ENCODE measurements at regions not wholly inside any gene's neighbourhood (a gene's known extent, or its start where the extent isn't known, plus 50 kb on each side); places are given as distances from the start of the nearest gene placed in this dataset.

DNA sequence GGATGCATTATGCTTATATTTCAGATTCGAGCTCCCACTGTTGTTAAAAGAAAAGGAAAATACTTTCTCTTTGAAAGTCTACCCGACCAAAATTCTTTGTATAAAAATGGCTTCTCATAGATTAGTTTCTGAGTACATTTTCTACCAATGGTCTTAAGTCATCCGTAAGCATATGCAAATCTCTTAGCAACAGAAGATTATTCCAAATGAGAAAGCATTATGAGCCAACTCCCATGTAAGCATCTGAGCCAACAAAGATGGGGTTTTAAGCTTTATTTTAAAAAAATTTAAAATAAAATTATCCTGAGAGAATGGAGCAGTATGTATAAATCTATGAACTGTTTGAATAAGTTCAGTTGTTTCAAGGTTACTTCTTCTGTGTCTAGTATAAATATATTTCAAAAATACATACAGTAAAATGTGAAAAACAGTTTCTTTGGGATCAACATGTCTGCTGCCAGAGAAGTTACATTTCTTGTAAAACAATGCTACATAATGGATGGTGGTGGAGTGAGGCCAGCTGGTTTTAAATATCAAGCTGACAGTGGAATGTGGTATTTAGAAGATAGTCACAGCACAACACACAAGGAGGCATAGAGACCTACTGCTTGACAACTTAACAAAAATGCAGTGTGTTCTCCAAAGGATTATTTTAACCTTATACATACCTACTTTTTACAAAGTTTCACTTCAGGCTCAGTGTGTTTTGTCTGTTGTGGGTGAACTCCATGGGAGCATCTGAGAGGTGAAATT is 199.5 kb upstream of the DIPK2B start:
- peaks cover 18% of the 10 kb centered on the region for H3K4me1 Mint-ChIP-seq (ENCODE audit: low read depth)
- no peaks in the 10 kb centered on the region; the same call in 1 of the 2 replicates for H3K27me3 Mint-ChIP-seq (ENCODE audit: insufficient read depth)
- peaks cover 7% of the 10 kb centered on the region for H3K9me3 Mint-ChIP-seq
- H3K36me3 Mint-ChIP-seq (ENCODE audit: low read depth): peaks cover 17% of the 10 kb centered on the region
- DNase-seq: peak; percentile 4
- peak overlapping the region; percentile 78 for H3K27ac Mint-ChIP-seq
- H3K4me3 Mint-ChIP-seq: no peak overlapping the region; the same call in 1 of the 2 replicates
- TF ChIP-seq, protein P1, sequence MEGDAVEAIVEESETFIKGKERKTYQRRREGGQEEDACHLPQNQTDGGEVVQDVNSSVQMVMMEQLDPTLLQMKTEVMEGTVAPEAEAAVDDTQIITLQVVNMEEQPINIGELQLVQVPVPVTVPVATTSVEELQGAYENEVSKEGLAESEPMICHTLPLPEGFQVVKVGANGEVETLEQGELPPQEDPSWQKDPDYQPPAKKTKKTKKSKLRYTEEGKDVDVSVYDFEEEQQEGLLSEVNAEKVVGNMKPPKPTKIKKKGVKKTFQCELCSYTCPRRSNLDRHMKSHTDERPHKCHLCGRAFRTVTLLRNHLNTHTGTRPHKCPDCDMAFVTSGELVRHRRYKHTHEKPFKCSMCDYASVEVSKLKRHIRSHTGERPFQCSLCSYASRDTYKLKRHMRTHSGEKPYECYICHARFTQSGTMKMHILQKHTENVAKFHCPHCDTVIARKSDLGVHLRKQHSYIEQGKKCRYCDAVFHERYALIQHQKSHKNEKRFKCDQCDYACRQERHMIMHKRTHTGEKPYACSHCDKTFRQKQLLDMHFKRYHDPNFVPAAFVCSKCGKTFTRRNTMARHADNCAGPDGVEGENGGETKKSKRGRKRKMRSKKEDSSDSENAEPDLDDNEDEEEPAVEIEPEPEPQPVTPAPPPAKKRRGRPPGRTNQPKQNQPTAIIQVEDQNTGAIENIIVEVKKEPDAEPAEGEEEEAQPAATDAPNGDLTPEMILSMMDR (IDR thresholded peaks at IDR 0.05): no peak

DNA sequence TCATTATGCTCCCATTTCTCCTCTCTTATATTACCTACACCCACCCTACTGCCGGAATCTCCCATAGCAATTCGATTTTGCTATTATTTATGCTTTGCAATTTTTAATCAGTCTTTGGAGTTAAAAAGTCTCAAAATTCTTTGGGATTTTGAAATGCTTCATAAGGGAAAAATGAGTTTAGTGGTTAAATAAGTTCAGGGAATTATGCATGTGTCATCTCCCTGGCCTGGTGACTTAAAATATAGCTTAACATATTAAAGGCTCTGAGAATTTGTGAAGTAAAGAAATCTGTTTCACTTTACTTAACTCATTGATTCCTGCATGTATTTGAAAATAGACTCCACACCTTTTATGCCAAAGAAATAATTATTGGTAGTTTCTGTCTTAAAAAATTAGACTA is 185.1 kb upstream of the DIPK2B start:
- peaks cover 19% of the 10 kb centered on the region for H3K4me1 Mint-ChIP-seq (ENCODE audit: low read depth)
- H3K27me3 Mint-ChIP-seq (ENCODE audit: insufficient read depth): no peaks in the 10 kb centered on the region
- peak; percentile 2 for DNase-seq
- peaks cover 15% of the 10 kb centered on the region; the same call in 1 of the 2 replicates for H3K9me3 Mint-ChIP-seq
- H3K36me3 Mint-ChIP-seq (ENCODE audit: low read depth): peaks cover 33% of the 10 kb centered on the region
- TF ChIP-seq, protein P1 (IDR thresholded peaks at IDR 0.05): no peak
- H3K4me3 Mint-ChIP-seq: no peak overlapping the region
- peak overlapping the region; percentile 80 for H3K27ac Mint-ChIP-seq

DNA sequence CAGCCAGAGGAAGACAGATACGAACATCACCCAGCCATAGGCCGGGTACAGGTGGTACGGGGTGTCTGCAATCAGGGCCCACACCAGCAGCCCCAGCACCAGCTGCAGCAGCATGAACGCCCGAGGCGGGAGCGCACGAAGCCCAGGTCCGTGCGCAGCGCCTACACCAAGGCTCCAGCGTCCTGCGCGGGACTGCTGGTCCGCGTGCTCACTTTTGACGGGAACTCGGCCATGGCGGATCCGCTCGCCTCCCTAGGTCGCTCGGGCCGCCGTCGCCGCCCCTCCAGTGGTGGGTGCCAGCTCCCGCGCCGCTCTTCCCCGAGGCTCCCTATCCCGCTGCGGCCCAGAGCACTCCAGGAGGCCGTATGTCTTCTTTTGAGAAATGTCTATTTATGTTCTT is 181.2 kb upstream of the DIPK2B start:
- peaks cover 14% of the 10 kb centered on the region; the same call in 1 of the 2 replicates for H3K36me3 Mint-ChIP-seq (ENCODE audit: low read depth)
- TF ChIP-seq, protein P1 (IDR thresholded peaks at IDR 0.05): no peak

DNA sequence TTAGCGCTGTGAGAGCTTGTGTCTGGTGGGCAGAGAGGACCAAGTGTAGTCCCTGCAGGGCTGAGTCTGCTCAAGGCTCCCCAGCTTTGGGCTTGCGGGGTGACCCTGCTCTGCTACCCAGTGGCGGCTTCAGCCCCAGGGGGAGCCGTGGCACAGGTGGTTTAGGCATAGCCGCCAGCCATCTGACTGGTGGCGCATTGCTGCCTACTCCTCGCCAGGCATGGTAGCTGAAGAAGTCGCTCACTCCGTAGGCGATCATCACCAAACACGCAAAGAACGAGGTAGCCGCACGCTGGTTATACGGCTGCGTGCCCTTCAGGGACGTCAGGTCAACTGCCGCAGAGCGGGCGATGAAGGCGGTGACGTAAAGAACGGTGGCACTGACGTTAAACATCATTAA is 180.7 kb upstream of the DIPK2B start:
- H3K27ac Mint-ChIP-seq: no peak overlapping the region
- H3K4me3 Mint-ChIP-seq: no peak overlapping the region

More for the DNA sequence above, 181.2 kb upstream of the DIPK2B start:
- Mint-ChIP-seq H3K27me3 (ENCODE audit: insufficient read depth) (no peaks in the 10 kb centered on the region), H3K9me3 (0 out of 2 replicates have a peak, but pooled peaks cover 5% of the 10 kb centered on the region), H3K4me3 (no peak overlapping the region), H3K27ac (no peak overlapping the region), H3K4me1 (ENCODE audit: low read depth) (peaks cover 19% of the 10 kb centered on the region)
- DNase-seq: no peak

DNA sequence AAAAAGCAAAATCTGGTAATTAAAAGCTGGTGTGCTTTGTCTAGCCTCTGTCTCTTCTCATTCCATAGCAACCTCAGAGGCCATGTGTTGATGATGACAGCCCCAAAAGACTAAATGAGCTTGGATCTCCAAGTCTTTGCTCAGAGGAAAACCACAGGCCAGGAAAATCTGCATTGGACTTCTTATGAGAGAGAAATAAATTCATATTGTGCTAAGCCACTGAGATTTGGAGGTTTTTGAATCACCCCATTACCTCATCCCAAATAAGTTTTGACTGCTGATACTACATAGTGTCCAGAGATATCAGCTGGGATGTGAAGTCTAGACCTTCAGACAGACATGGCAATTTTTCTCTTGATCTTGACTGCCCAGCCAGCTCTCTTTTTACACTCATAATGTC is 178.6 kb upstream of the DIPK2B start:
- H3K4me1 Mint-ChIP-seq (ENCODE audit: low read depth): no peaks in the 10 kb centered on the region
- TF ChIP-seq, protein P1 (IDR thresholded peaks at IDR 0.05): no peak
- H3K4me3 Mint-ChIP-seq: no peak overlapping the region
- H3K27me3 Mint-ChIP-seq (ENCODE audit: insufficient read depth): no peaks in the 10 kb centered on the region
- DNase-seq: no peak
- peaks cover 26% of the 10 kb centered on the region for H3K36me3 Mint-ChIP-seq (ENCODE audit: low read depth)
- H3K9me3 Mint-ChIP-seq: peaks cover 15% of the 10 kb centered on the region; the same call in 1 of the 2 replicates
- no peak overlapping the region for H3K27ac Mint-ChIP-seq

More for the DNA sequence above, 180.7 kb upstream of the DIPK2B start:
- DNase-seq: no peak
- Mint-ChIP-seq H3K4me1 (ENCODE audit: low read depth) (peaks cover 14% of the 10 kb centered on the region), H3K27me3 (ENCODE audit: insufficient read depth) (no peaks in the 10 kb centered on the region), H3K9me3 (0 out of 2 replicates have a peak, but pooled peaks cover 5% of the 10 kb centered on the region), H3K36me3 (ENCODE audit: low read depth) (peaks cover 15% of the 10 kb centered on the region; the same call in 1 of the 2 replicates)
- TF ChIP-seq, protein P1 (IDR thresholded peaks at IDR 0.05): no peak

Measured in HFFc6 (cell line).